GM19043 (cell line): ENCODE measurements at regions not wholly inside any gene's neighbourhood (a gene's known extent, or its start where the extent isn't known, plus 50 kb on each side); places are given as distances from the start of the nearest gene placed in this dataset.

Experiments
- ATAC-seq: cut with Tn5 transposase; IDR thresholded peaks from one replicate; pipeline ENCODE4 v1.9.1; 2021; ENCODE audit warnings: low read depth; ENCODE audit not compliant: unreplicated experiment

DNA sequence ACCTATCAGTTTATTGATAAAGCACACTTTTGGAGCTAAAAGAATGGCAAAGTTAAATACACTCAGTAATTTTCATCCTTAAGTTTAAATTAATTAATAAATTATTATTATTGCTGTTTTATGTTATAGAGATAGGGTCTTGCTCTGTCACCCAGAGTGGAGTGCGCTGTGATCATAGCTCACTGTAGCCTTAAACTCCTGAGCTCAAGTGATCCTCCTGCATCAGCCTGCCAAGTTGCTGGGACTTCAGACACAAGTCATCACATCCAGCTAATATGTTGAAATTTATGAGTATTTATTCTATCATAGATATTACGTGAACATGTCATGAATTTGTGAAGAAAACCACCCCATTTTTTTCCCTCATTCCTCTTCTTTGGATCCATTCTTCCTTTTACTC is 64.2 kb downstream of the GJA1 start:
- ATAC-seq = no peak

DNA sequence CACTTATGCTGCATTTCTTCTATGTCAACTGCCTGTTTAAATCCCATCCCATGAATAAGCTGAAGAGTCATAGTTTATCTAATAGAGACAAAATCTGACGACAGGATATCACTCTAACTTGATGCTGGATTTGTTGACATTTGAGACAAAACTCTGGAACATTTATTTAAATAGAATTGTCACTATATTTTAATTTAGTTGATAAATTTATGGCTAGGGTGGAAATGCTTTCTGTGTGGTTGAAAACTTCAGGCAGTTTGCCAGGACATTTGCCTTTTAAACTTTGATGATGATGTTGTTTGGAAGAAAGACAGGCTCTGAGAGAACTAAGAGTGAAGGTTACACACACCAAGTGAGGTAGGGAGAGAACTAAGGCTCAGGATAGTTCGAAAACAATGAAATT is 68.1 kb downstream of the GJA1 start:
- ATAC-seq = no peak

DNA sequence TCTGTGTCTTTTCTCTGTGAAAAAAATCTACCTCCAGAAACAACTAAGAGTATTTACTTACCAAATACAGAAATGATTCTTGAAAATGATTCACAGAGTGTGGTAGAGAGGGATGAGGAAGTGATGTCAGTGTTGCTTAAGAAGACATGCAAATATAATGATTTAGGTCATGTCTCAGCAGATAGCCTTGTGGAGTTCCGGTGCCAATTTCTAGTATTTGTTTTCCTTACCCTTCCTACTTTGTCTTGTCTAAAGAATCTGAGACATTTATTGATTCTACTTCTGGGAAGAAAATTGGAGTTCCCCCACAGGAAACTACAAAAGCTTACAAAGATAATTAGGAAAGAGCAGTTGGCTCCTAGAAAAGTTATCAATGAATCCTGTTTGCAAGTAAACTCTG is 68.8 kb downstream of the GJA1 start:
- ATAC-seq = peak; percentile 58

DNA sequence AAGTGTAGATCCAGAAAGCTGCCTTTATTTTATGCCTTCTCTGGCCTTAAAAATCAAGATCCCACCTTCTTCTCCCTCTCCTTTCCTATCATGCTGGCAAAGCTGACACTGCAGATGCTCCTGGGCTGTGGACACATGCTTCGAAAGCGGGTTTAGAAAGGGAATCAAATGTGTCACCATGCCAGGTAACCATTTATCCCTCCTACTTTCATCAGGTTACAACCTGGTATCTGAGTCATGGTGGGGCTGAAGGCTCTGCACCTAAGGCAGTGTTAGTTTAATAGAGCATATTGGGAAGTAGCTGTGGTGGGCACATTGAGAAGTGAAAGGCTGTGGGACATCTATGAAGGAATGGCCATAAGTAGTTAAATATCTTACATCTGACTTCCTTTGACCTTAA is 69.8 kb downstream of the GJA1 start:
- ATAC-seq = no peak

DNA sequence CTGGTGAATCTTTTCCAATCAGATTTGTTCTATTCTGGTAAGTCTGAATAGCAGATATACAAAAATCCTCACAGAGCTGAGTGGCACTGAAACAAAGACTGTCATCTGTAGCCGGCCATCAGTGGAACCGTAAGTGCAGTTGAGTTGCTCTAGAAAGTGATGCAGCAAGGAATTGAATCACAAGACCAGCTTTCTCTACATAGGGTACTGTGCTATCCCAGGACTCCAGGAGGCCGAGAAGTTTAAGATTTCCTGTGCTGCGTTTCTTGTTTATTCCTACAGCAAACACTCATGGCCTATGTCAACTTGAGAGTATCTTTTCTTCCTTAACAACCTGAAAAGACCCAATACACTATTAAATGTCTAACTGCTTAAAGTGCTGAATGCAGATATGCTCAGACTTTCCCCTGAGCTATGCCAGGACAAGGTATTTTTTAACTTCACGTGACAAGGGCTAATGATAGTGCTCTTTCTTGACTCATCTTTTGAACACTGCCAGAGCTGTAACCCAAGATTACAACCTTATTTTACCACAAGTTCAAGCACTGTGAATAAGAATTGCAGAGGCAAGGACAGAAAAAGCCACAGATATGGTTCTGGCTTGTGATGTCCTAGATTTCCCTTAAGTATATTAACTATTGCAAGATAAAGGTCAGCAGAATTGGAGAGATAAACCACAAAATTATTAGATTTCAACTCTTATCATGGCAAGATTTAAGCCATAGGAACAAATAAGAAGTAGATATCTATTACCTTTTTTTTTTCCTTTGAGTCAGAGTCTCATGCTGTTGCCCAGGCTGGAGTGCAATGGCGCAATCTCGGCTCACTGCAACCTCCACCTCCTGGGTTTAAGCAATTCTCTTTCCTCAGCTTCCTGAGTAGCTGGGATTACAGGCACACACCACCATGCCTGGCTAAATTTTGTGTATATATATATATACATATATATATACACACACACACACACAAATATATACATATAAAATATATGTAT is 71.6 kb downstream of the GJA1 start:
- ATAC-seq = no peak

DNA sequence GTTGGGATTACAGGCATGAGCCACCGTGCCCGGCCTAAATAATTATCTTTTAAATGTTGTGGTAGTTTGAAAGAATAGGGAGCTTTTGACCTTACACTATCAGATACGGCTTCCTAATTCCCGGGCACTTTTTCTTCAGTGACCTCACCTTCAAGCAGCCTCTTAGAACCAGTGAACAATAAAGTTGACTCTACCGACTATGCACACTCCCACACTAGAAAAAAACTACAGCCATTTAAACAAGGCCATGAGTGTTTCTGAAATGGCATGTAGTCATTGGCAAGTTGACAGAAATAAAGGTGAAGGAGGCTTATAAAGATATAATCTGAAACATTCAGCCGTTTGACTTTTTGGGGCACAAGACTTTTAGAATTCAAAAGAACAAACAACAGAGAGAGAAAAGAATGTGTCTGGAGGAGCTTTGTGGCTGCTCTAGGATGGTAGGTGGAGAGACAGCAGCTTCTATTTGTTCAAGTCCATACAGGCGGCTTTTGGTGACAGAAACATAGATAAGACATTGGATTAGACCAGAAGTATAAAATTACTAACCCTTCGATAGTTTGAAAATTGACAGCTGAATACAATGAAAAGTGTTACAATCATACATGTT is 75.2 kb downstream of the GJA1 start:
- ATAC-seq = no peak

DNA sequence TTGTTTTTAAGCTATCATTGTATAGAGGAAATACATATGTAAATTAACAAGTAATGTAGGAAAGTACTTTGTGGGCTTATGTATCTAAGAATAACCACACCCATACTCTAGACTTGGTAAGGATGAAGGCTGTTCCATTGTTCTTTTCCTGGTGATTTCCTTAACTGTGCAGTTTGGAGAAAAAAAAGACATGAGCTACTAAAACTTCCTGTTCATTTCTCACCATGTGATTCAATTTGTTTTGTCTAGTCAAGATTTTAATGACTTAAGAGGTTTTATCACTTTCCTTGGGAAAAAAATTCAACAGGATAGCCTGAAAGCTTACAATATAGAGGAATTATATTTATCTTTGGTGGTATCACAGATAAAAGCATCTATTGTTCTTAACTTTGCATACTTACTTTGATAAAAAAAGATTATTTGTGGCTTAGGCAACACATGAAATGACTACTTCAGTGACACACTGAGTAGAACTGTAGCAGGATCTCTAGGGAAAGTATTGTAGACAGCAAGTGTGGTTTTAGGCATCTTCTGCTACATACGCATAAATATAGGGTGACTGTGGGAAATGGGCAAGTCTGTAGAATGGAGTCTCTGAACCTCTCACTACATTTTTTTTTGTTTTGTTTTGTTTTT is 80.3 kb downstream of the GJA1 start:
- no peak for ATAC-seq

DNA sequence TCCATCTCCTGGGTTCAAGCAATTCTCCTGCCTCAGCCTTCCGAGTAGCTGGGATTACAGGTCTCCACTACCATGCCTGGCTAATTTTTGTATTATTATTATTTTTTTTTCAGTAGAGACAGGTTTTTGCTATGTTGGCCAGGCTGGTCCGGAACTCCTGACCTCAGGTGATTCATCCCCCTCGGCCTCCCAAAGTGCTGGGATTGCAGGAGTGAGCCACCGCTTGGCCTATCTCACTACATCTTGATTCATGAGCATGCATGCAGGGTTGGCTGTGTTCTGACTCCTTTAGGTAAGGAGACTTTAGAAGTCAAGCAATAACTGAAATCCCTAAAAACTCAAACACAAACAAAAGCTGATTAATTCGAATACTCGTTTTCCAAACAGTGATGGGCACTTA is 80.9 kb downstream of the GJA1 start:
- no peak for ATAC-seq

DNA sequence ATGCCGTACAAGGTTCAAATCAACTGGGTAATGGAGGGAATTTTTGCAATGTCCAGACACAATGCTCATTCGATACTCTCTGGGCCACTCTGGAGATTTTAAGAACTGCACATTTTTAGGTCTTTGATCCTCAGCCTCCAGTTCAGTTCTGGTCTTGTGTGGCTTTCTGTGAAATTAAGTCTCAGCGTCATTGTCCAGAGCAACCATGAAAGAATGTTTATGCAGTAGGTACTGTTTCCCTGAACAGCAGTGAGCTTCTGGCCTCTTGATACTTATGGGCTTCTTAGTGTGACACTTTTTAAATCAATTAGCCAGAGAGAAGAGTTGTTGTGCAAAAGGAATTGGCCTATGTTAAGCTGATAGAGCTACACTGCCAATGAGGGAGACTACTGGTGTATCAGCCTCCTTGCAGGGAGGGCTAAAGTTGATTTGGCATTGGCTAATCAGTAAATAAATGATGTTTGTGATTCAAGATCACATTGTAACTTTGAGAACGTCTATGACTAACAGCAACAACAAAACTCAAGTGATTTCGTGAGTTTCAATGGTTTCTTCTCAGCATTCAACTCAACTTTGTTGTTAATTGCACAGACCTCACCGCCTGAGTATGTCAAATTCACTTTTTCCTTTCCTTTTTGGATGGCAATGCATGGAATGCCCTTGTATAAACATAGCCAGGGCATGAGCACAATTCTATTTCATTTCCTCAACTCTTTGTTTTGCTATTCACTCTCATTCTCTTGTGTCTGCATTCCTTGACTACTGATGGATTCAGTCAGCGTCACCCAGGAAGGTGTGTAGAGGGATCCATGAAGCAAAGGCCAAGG is 85.1 kb downstream of the GJA1 start:
- ATAC-seq = no peak

DNA sequence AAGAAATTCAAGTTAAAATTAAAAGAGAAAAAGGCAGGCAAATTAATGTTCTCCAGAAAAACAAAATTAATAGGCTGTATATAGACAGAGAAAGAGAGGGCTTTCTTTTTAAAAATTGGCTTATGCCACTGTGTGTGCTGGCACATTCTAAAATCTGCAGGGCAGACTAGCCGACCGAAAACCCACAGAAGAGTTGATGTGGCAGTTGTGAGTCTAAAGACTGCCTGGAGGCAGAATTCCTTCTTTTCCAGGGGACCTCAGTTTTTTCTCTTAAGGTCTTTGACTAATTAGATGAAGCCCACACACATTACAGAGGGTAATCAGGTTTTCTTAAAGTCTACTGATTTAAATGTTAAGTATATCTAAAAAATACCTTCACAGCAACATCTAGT is 85.7 kb downstream of the GJA1 start:
- ATAC-seq = no peak

DNA sequence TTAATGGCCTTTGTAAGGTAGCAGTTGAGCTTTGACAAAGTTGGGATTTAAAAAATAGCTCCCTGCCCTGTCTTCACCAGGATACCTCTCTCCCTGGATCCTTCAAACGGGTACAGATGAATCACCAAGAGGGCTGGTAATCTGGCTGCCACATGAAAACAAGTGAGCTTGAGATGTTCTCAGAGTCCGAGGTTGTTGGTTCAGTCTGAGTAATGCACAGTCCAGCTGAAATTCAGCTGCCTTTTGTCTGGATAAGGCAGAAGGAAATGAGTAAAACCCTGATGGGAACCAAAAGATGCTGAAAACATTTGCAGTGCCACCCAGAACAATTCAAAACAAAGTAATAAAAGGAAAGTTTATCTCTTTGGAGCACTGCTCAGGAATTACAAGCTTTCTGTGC is 86.8 kb downstream of the GJA1 start:
- ATAC-seq = no peak

DNA sequence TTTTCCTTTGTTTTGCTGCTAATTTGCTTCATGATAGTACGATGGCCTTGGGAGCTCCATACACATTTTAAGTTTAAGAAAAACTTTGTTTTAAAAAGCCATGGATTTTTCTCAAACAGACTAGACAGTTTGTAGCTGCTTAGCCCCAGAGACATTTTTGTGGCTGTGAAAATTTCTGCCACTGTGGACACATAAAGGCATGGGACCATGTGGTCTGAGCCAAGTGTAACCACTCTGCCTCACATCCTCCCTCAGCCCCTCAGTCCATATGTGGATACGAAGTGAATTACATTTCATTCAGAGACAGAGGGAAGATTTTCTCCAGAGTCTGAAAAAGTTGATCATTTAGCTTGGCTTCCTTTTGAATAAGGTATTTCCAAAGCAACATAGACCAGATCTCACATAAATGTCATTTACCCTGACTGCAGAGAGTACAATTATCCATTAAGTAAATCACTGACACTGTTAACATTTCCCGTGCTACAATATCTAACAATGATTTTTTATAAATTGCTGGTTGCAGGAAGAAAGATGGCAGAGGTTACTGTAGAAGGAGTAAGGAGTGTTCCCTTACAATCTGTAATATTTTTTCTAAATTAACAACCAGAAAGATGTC is 87.4 kb downstream of the GJA1 start:
- no peak for ATAC-seq

DNA sequence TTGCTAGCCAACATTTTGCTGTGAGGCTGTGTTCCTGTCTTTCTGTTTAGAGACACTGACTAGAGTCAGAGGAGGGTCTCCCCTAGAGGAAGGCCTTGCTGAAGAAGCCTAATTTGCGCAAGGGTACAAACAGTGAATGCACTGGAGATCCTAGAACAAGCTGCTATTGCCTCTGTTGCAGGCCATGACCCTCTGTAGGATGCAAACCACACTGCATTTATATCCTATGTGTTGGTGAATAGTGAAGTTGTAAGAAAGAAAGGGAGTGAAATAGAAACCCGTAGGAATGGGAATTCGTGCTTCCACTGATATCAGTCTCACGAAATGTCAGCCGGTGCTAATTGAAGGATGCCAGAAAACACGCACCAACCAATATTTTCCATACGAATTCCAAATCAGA is 88.2 kb downstream of the GJA1 start:
- ATAC-seq = no peak

DNA sequence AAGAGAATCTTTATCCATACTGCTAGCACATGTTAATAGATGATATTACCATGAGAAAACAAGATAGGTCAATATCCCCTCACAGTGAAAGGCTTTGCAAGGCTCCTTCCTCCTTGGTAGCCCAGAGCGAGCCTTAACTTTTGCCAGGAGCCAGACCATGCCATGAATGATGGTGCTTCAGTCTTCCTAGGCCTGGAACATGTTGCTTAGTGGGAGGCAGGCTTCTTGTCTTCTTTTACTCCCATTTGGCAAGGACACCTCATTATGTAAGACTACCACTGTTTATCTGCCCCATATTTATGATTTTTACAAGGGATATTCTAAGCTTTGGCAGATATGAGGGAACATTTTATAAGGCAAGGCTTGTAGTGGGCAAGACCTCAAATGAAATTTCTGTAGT is 90.8 kb downstream of the GJA1 start:
- ATAC-seq = no peak

DNA sequence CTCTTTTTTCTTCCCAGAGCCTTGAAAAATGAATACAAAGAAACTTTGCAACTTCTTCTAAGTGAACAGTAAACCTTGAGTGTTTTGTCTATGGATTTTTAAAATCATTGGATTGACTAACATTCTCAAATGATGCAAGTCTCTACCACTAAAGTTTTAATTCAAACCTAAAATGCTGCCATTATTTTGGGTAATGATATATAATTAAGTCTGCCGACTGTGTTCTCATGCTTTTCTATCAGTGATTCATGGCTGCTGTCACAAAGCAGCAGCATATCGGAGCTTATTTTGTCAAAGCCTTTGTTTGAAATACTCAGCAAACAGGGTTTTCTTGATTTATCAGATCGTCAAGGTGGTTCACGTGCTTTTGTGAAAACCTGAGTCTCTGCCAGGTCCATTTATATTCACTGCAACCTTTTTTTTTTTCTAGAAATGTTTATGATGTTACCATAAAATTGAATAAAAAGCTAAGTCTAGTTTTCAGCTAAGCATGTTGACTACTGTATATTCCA is 96.3 kb downstream of the GJA1 start:
- no peak for ATAC-seq

DNA sequence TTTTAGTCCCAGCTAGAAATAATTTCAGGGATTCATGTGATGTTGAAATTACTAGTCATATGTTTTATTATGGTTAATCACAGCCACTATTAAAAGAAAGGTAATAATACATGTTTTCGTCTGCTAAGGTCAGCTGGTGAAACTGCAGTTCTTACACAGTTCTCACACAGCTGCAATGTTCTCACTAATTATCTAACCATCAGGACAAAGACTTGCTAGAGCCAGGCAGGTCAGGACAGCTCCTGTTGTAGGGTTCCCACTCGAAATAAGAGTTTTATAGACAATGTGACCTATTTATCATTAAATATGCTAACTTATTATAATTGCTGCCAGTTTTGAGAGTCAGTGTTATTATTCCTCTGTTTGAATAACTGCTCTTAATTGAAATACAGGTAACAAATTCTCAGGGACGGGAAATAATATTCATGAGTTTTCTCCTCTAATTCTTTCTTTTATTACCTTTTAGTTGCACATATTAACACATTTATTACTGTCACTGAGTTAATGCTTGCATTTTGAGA is 97.9 kb downstream of the GJA1 start:
- no peak for ATAC-seq

DNA sequence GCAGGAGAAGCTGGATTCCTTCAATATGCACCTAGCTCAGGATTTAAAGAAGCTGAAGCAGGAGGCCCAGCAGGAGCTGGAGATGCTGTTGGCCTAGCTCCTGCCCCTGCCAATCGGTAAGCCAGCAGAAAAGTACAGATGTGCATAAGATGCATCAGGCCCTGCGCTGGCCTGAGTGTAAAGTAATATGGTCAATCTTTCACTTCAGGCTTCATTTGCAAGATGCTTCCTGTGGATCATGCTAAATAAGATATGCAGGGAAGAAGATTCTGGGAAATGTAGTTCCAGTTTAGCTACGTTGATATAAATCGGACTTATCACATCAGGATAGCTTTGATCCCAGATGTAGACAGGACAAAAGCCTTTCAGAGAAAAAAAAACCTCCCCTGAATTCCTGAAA is 100.3 kb downstream of the GJA1 start:
- ATAC-seq = no peak

DNA sequence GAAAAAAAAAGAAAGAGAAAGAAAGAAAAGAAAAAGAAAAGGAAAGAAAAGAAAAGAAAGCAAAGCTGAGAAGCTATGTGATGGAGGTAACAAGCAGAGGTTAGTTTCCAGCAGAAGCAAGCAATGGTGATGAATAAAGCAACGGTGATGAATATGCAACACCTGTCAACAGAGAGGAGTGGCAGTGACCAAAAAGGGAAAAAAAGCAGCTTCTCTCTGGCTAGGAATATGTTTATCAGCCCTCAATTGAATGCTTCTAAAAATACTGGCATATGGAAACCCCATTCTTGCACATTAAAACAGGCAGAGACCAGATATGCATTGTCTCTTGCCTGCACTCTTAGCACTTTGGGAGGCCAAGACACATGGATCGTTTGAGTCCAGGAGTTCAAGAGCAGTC is 100.9 kb downstream of the GJA1 start:
- ATAC-seq = no peak

DNA sequence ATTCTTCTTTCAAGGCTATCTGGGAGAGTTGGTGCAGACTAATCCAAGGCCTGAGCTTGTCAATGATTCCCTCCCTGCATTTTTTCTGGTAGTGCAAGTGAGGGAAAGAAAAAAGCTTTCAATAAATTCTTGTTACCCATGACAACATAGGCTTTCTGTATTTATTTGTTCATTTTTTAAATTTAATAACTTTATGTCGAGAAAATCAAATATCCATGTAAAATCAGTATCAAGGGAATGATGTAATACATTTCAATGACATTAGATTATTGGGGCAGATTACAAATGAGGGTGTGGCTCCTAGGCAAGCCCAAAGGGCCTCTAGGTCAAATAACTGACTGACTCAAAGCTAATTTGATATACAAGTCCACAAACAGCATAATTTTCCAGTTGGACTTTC is 104.0 kb downstream of the GJA1 start:
- no peak for ATAC-seq

DNA sequence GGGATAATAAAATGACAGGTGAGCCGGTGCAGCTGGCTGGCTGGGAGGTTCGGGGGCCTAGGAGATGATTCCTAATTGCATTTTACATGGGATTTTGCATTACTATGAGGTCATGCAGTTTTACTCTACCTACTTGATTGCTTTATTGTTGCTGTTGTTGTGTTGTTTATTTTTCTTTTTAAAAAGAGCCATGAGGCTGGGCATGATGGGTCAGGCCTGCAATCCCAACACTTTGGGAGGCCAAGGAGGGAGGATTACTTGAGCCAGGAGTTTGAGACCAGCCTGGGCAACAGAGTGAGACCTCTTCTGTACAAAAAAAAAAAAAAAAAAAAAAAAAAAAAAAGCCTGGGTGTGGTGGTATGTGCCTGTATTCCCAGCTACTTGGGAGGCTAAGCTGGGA is 104.8 kb downstream of the GJA1 start:
- ATAC-seq = no peak
